Dedifferentiated amniotic fluid mesenchymal stem cell (primary cell): ENCODE measurements at regions not wholly inside any gene's neighbourhood (a gene's known extent, or its start where the extent isn't known, plus 50 kb on each side); places are given as distances from the start of the nearest gene placed in this dataset.
"Not testable (repeated sequence)": the region's sequence is repeated elsewhere in the genome, so short reads cannot be mapped to it uniquely, and the experiment has no call there.

ENCODE experiments used
- DNase-seq: peaks from one replicate; pipeline ENCODE4 v3.0.0-alpha.2; 2016; ENCODE audit errors: extremely low spot score

DNA sequence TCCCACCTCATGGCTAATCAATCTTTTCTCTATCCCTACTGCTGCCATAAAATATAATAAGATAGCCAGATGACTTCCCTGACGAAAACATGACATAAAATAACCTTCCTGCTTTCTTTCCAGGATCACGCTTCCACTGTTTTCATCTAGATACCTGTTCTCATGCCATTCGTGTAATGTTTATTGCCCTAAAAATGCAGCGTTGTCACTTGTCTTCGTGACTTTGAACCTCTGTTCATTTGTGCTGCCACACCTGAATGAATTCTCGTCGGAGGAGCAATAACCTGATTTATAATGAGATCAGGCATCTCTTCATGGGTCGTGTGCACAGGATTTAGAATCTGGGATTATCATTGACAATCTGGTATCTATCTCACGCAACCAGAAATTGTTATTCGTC, 1401.9 kb downstream of the CDH11 start:
- DNase-seq: no peak

DNA sequence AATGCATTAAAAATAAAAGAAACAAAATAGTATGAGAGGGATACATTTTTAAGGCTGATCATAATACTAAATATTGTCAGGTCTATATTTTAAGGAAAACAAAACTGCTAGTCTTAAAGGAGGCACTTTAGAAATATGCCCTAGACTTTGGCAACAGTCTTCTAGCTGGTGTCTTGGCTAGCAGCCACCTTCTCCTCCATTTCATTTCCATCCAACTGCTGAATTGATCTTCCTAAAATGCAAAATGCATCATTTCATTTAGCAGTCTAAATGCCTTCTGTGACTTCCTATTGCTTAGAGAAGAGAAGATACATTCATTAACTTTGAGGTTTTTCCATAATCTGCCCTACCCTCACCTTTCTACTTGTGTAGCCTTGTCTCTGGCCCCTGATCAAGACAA, 1404.1 kb downstream of the CDH11 start:
- no peak for DNase-seq

DNA sequence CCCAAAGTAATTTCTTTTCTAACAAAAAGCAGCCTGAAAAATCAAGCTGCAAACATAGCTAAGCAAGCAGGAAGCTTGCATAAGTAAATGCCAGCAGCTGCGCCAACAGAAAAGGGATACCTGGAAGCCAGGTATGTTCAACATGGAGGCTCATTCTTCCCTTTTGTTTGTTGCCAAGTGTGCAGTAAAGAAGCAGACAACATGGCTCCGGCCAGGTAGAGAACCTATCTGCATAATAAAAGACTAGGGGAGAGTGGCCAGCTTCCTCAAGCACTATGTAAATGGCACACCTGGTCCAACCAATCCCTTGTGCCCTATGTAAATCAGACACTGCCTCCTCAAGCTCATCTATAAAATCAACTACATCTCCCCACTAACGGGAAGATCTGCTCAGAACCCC, 1407.0 kb downstream of the CDH11 start:
- no peak for DNase-seq

DNA sequence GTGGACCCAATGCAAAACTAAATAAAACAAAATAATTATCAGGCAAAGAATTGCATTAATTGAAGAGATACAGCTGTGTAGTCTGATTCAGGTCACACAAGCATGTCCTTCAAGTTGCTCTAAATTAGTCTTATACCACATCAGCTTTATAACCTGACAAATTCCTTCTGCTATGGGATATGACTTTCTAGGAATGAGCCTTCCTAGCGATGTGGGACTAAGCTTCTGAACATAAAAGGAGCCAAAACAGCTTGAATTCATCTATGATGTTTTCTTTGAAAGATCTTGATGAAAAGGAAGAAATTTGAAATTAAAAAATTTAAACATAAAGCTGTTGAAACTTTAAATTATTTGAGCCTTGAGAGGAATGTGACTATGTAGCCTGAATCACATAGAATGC, 1409.1 kb downstream of the CDH11 start:
- no peak for DNase-seq

DNA sequence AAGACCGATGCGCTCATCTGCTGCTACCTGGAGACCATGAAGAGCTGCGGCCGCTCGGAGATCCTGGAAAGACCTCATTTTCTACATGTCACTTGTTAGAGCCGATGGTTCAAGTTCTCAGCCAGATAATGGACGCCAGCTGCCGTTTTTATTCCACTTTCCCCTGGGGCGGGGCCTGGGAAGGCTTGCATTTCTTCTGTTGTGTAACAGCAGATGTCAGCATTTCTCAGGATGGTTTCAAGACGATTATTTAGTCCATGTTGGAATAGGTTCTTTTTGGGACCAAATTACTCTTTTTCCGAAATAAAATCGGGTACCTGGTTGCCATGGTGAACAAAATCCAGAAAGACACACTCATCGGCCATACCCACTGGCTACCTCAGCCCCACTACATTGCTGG, 1418.3 kb downstream of the CDH11 start:
- no peak for DNase-seq

DNA sequence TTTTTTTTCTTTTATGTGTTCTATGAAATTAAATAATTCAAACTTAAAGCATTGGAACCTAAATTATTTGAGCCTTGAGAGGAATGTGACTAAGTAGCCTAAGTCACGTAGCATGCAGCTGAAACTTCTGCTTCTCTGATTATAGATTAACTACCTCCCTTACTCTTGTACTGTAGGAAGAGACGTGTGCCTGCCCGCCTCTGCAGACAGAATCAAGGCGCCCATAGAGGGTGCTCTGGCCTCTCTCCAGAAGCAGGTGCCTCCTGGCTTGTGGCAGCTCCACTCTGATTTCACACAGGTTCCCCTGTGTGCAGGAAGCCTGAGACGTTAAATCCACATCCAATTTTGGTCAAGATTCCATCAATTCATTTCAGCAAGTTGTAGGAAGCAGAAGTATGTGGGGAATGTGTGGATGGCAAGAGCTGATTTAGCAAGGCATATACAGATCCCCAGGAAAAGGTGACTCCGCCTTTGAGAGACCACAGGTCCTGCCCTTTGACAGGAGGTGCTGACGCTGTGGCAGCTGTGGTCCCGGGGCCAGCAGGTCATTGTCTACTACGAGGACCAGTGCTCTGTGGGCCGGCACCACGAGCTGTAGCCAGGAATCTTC, 1418.8 kb downstream of the CDH11 start:
- no peak for DNase-seq

DNA sequence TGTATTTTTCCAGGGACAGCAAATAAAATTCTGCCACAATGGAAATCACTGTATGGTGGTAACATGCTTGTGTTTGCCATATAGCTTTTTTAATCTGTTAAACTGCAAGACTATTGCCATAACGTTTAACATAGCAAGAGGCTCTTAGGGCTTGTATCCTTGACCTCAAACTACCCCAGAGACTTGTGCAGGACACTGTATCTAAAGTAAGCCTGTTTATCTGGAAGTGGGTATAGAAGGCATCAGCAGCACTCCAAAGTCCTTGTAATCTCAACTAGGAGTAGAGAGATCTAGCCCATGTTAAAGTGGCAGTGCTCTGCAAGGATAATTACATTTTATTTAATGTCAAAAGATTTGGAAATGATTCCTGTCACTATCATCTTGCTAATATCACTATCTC, 1424.1 kb downstream of the CDH11 start:
- no peak for DNase-seq

DNA sequence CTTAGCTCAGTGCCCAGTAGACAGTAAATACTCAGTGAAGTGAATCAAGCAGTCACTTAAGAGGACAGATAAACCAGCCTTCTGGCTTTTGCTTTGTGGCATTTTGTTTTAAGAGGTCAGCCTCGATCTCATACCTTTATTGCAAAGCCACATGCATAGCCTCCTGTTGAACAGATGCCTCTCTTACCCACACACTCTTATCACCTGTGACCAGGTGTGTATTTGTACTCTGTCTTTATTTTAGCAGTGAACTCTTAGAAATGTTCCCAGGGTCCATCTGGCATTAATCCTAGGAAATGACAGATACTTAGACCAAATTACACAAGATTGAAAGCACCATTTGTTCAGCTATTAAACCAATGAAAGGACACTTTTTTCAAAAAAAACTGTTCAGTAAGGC, 1426.5 kb downstream of the CDH11 start:
- DNase-seq: no peak

DNA sequence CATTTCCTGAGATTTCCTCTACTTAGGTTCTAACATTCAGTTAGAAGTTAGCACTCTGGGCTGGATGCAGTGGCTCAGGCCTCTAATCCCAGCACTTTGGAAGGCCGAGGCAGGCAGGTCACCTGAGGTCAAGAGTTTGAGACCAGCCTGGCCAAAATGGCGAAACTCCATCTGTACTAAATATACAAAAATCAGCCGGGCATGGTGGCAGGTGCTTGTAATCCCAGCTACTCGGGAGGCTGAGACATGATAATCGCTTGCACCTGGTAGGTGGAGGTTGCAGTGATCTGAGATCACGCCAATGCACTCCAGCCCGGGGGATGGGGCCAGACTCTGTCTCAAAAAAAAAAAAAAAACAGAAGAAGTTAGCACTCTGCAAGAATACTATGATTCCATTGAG, 1430.9 kb downstream of the CDH11 start:
- DNase-seq: no peak

DNA sequence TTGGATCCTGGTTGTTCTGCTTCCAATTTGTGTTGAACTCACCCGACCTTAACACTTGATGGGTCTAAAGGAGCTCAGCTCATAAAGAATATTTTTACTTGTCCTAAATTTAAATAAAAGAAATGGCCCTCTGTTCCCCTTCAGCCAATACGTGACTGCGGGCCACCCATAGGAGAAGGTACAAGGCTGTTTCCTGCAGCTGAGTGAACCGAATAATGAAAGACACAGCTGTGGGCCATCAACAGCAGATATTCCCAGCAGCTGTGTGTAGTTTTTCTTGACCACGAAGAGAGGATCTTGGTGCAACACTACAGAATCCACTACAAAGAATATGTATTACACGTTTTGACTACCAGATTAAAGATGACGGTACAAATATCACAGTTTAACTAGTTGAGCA, 1431.6 kb downstream of the CDH11 start:
- DNase-seq: no peak

DNA sequence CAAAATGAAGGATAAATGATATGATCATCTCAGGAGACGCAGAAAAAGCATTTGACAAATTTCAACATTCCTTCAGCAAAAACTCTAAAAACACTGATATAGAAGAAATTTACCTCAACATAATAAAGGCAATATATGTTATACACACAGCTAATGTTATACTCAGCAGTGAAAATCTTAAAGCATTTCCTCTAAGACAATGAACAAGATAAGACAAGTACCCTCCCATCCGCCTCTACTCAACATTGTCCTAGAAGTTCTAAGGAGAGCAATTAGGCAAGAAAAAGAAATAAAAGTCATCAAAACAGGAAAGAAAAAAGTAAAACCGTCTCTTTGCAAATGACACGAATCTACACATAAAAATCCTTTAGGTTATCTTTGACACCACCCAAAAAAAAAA, 1432.8 kb downstream of the CDH11 start:
- DNase-seq: no peak

DNA sequence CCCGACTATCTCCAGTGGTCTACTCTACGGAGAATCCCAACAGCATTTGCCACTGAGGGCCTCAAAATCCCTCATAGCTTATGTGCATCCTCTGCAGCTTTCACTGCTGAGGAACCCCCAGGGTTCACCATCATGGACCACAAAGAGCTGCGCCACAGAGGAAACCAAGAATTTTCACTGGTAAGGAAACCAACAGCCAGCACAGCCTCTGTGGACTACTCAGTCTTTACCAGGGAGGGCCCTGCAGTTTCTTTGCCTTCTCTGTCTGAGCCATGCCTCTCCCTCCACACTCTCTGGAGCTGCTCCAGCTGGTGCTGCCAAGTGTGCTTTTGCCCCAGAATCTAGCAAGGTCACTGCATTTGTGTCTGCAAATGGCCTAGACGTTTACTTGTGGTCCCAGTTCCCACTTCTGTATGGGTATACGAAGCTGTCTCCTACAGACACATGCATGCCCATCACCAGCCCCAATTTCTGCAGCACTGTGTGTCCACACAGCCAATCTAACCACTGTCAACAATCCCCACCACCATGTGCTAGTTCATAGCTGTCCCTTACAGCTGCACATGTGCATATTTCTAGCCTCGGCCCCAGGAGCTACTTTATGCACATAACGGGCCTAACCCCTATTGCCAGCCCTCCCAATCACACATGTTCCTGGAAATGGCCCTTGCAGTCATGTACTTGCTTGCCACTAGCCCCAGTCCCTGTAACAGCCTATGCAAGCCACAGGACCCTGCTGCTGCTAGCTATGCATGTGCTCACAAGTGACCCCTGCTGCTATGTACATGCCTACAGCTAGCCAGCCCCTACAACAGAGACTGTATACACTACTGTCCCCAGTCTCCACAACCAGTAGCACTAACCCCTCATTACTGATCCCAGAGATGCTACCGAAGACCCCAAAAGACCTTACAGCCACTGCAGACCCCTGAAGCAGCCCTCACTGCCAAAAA, 1437.4 kb downstream of the CDH11 start:
- no peak for DNase-seq

DNA sequence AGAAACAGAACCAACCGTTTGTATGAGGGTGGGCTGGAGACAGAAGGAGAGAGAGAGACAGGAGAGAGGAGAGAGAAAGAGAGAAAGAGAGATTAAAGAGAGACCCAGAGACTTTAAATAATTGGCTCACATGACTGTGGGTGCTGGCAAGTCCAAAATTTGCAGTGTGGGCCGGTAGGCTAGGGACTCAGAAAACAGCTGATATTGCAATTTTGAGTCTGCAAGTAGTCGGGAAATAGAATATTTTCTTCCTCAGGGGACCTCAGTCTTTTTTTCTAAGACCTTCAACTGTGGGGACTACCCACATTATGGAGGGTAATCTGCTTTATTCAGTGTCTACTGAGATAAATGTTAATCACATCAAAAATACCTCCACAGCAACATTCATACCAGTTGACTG, 1439.0 kb downstream of the CDH11 start:
- no peak for DNase-seq

DNA sequence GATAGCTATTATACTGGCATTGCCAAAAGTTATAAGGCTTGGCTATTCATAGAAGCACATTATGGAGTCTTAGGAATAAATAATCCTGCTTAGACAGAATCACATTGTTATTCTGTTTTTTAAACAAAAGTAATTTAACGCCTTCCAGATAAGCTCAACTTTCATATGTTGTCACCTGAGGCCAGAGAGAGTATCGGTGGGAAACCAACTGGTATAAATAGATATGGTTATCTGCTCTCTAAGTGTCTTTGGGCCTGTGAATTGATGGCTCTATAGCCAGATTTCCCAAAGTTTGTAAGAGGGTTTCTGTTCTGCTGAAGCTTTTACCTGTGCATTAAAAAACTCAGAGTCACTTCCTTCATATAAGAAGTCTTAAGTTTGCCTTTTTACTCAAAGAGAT, 1449.4 kb downstream of the CDH11 start:
- DNase-seq: no peak

DNA sequence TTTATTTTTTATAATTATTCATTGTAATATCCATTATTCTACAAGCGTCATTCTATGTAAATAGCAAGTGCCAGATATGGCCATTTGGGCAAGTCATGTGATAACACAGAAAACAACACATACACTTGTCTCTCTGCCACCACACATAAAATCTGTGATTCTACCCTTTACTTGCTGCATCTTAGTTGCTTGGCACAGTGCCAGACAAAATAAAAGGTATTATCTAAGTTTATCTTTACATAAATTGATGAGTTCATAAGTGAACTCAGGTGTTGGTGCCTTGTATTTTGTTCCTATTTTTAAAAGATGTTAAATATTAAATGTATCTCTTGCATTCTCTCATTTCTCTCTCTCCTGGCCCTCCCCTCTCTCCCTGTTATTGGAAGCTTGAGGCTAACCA, 1458.7 kb downstream of the CDH11 start:
- DNase-seq: no peak

DNA sequence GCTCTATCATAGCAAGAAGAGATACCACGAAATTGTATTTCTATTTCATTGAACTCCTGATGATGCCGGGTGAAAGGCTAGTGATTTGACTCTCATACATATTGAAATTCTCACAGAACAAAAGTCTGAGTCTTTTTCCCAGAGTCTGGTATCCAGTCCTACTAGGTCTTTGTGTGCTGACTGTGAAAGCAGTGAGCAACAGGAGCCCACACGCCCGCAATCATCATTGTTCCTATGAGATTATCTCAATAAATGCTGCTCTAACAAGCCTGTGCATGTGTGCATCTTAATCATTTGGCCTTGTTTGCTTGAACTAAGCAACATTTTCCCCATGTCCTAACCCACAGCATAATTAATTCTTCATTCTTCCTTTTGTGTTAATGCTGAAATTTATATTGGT, 1466.0 kb downstream of the CDH11 start:
- no peak for DNase-seq

DNA sequence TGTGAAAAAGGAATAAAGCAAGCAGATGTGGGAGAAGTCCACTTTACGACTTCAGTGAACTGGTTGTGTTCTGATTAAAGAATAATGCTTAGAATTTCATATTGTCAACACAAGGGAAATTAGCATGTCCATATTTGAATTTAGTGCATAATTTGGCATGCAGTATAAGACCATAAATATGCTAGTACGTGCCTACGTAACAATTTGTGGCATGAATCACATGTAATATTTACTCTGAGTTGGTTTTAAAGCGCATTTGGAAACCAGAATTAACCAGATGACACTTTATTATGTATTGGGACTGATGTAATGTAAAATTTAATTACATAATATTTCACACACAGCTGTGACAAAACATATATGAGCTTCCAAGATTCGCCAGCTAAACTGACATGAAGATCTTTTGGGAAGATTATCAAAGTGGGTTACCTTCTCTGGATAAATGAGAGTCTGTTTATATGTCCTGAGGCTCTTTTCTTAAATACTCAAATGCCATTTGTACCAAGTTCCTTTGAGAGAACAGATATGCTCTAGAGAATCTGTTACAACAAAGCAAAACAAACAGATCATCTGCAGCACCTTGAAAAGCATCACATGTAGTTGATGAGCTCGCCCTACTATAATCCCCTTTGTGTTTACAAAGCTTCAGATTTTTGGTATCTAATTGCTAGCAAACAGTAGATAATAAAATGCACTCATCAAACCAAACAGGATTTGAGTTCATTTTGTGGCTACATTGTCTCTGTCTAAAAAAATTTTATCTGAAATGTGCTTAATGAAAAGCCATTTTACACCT, 1468.6 kb downstream of the CDH11 start:
- no peak for DNase-seq

DNA sequence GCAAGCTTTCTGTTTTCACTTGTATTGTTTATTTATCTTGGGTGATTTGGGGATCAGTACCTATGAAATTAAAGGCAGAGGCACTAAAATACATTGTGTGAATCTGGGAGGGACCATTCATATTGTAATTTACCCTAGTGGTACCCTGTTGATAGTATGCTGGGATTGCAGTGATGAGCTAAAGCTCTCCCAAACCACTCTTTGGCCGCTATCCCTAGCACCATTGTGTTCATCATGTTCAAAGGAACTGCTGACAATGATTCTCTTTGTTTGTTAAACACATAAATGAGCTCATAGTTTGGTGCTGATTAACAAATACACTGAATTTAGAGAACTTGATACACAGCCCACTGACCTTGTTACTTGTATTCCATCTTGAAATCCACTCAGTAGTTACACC, 1469.8 kb downstream of the CDH11 start:
- DNase-seq: no peak

DNA sequence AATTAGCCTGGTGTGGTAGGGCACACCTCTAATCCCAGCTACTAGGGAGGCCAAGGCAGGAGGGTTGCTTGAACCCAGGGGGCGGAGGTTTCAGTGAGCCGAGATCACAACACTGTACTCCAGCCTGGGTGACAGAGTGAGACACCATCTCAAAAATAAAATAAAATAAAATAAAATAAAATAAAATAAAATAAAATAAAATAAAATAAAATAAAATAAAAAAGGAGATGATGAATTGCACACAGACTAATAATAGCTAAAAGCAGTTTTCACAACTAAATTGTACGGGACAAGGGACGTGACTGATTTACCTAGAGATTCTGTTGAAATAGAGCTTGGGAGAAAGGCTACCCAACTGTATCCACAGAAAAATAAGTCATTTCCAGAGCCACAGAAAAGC, 1471.3 kb downstream of the CDH11 start:
- no peak for DNase-seq

DNA sequence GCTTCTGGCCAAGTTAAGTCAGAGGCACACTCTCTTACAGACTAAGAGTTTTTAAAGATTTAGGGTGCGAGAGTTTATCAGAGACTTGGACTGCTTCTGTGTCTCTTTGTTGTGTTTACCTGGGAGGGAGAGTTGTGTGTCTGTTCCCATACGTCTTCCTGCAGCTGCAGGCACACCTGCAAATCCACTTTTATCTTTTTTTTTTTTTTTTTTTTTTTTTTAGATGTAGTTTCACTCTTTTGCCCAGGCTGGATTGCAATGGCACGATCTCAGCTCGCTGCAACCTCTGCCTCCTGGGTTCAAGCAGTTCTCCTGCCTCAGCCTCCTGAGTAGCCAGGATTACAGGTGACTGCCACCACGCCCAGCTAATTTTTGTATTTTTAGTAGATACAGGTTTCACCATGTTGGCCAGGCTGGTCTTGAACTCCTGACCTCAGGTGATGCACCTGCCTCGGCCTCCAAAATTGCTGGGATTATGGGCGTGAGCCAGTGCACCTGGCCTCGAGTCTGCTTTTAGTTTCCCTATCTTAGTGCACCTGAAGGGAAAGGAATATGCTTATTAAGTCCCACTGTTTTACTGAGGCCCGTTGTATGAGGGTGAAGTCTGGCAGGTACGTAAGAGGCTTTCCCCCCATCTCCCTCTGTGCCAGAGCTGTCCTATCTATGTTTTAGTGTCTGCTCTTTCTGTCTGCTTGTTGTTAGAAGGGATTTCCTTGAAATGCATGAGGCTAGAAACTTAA, 1488.0 kb downstream of the CDH11 start:
- not testable (repeated sequence) for DNase-seq

DNA sequence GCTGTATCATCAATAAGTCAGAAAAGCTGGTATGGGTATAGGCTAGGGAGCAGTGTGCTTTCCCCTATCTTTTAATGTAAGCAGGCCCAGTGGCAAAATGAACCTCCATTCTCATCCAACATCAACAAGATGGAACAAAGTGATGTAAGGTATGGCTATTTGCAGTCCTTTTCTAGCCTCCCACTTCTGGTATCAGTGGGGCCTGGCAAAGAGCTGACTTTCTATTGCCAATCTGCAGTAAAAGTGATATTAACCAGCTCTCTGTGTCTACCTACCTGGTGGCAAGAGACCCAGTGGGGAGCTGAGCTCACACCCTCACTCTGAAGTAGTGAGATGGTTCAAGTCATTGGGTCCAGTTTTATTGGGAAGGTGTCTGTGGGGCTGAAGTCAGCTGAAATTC, 1492.6 kb downstream of the CDH11 start:
- DNase-seq: no peak

DNA sequence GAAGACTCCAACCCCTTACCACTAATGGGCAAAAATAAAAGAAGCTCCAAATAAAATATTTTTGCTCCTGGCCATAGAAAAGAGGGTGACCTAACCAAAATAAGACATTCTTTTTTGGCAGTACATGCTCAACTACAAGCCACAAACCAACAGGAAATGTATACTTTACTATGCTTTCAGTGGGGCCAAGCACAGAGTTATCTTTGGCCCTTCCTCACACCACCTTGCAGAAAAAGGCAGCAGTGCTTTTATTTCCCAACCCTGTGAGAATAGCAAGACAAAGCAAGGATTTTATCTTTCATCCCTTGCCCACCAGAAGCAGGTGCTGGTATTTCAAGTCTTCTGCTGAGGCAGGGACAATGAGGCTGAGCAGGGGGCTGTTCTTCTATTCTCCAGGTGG, 1493.1 kb downstream of the CDH11 start:
- no peak for DNase-seq
